Frontal cortex (tissue), 3 donors: ENCODE measurements at regions not wholly inside any gene's neighbourhood (a gene's known extent, or its start where the extent isn't known, plus 50 kb on each side); places are given as distances from the start of the nearest gene placed in this dataset.
"Not testable (repeated sequence)": the region's sequence is repeated elsewhere in the genome, so short reads cannot be mapped to it uniquely, and the experiment has no call there.

Experiments
- DNase-seq, 2 donors: peaks; one replicate each; pipeline ENCODE4 v3.0.0; 2012; ENCODE audit warnings: low spot score in 2 of 2
- FAIRE-seq: peaks from 2 replicates; lab custom pipeline; 2012; peaks lifted over from hg19 to GRCh38; lab: Jason Lieb, UNC
- donor health status: control.
- donor health status: control.
- donor health status: control.

DNA sequence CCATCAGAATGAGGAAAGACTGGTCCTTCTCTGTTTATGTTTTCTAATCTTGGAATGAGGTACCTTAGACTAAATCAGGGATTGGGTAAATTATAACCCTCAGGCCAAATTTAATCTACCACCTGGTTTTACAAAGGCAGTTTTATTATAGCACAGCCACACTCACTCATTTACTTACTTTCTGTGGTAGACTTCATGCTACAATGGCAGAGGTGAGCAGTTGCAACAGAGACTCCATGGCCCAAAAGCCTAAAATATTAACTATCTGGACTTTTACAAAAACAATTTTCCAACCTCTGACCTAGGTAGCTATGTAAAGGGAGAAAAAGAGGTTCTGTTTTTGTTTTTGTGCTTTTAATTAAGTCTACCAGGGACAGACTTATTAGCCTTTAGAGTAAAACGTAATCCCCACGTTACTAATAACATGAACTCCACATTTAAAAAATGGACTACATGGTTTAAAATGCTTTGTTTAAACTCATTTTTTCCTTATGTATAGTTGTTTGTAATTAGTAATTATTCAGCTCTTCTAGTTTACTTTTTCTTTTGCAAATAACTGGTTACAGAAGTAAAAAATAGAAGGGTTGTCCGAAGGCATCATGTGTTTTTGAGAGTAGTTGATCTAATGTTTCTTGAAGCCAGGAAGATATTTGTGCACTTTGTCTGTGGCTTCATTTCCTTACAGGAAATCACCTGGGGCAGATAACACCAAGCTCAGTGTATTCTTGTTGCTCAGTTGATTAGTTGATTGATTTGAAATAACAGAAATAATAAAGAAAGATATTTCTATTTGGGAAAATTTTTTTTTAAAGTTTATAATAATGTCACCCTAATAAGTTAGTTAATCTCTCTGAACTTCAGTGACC is 57.6 kb upstream of the ATP2B1 start:
- DNase-seq (no peak), FAIRE-seq (no peak)

DNA sequence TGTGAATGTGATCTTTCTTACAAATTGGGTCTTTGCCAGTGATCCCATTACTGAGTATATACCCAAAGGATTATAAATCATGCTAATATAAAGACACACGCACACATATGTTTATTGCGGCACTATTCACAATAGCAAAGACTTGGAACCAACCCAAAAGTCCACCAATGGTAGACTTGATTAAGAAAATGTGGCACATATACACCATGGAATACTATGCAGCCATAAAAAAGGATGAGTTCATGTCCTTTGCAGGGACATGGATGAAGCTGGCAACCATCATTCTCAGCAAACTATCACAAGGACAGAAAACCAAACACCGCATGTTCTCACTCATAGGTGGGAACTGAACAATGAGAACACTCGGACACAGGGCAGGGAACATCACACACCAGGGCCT is 55.5 kb upstream of the ATP2B1 start:
- DNase-seq, FAIRE-seq: not testable (repeated sequence)

DNA sequence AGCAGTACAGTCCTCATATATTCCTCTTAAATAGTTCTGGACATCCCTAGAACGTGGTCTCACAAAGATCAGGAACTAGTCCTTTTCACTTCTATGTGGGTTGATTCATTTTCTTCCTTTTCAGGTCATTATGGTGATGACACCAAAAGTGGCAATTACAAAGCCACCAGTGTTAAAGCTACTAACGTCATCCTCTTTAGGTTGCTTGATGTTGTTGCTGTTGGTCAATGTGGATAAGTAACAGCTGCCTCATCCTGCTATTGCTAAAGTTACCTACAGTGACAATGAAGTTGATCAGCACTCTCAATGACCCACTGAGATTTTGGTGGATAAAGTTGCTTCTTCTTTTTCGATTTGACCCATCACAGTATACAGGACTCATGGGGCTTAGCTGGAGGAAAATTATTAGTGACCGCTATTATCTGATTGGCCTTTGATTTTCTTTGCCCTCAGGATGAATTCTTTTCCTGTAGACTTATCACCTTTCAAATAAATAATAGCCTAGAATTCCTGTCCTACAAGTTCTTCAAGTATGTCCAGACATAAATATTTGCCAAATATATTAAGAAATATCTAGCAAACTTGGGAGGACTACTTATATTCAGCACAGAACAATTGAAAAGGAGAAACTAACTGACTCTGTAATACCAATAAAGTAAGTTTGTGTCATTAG is 54.0 kb upstream of the ATP2B1 start:
- DNase-seq, result no peak
- no peak for FAIRE-seq

DNA sequence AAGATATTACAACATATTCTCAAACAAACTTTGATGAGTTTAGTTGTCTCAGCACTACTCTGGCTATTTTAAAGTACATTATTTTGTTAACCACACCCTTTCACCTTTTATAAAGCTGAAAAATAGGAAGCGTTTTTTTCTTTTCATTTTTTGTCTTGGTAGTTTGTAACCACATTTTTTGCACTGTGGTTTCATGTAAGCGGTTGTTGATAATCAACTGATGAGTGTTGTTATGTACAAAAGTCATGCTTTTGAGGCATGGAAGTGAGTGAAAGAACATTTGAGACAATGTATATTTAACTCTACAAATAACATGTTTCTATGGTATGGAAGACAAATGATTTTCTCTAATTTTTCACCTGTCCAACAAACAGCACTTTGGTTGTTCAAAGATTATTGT is 52.1 kb upstream of the ATP2B1 start:
- no peak for DNase-seq
- no peak for FAIRE-seq
